ENCODE measurements at regions not wholly inside any gene's neighbourhood (a gene's known extent, or its start where the extent isn't known, plus 50 kb on each side); places are given as distances from the start of the nearest gene placed in this dataset.

- no peaks in the 10 kb centered on the region for H3K9me3 ChIP-seq
- H3K4me1 ChIP-seq: no peaks in the 10 kb centered on the region
- no peak overlapping the region for H3K4me3 ChIP-seq
- ATAC-seq (no peak), DNase-seq (no peak)
- no peaks in the 10 kb centered on the region for H3K27me3 ChIP-seq
- intact Hi-C loops (cut with DNase I): no loop called here
- TF ChIP-seq CTCF (IDR thresholded peaks at IDR 0.05): no peak
- no peaks in the 10 kb centered on the region for H3K36me3 ChIP-seq
- 64% methylated on average over 1 of the region's 1 CpG for WGBS, 2 donors
- H3K27ac ChIP-seq: no peak overlapping the region
These were observed 118.0 kb upstream of the FSCB start for GRCh38 chr14:44625098-44625497.

GRCh38 chr14:44620121-44621019 lies 113.3 kb upstream of the FSCB start:
- Histone ChIP-seq H3K36me3 (no peaks in the 10 kb centered on the region), H3K9me3 (no peaks in the 10 kb centered on the region), H3K4me3 (no peak overlapping the region), H3K4me1 (no peaks in the 10 kb centered on the region), H3K27me3 (no peaks in the 10 kb centered on the region), H3K27ac (no peak overlapping the region)
- intact Hi-C loops (cut with DNase I): no loop called here
- DNase-seq (no peak), ATAC-seq (no peak)
- 49 to 64% methylated on average over 2 of the region's 2 CpGs for WGBS, 2 donors
- TF ChIP-seq CTCF (IDR thresholded peaks at IDR 0.05): no peak

- Histone ChIP-seq H3K36me3 (no peaks in the 10 kb centered on the region), H3K27me3 (no peaks in the 10 kb centered on the region), H3K27ac (no peak overlapping the region), H3K9me3 (no peaks in the 10 kb centered on the region), H3K4me3 (no peak overlapping the region), H3K4me1 (no peaks in the 10 kb centered on the region)
- 86 to 95% methylated on average over 2 of the region's 2 CpGs for WGBS, 2 donors
- DNase-seq: no peak
- no peak for ATAC-seq
- TF ChIP-seq CTCF (IDR thresholded peaks at IDR 0.05): no peak
- intact Hi-C loops (cut with DNase I): no loop called here
These were observed 109.1 kb upstream of the FSCB start for GRCh38 chr14:44616204-44616603.

- Histone ChIP-seq H3K27me3 (no peaks in the 10 kb centered on the region), H3K27ac (no peak overlapping the region), H3K4me1 (no peaks in the 10 kb centered on the region), H3K36me3 (no peaks in the 10 kb centered on the region), H3K9me3 (no peaks in the 10 kb centered on the region), H3K4me3 (no peak overlapping the region)
- intact Hi-C loops (cut with DNase I): no loop called here
- DNase-seq (no peak), ATAC-seq (no peak)
- TF ChIP-seq CTCF (IDR thresholded peaks at IDR 0.05): no peak
- whole genome bisulfite sequencing, 2 donors: 92 to 93% methylated on average over 5 of the region's 5 CpGs
These were observed 106.1 kb upstream of the FSCB start for GRCh38 chr14:44613061-44613712.

Measured in heart right ventricle (tissue), 16 donors.